Lung (tissue), 11 donors: ENCODE measurements at regions not wholly inside any gene's neighbourhood (a gene's known extent, or its start where the extent isn't known, plus 50 kb on each side); places are given as distances from the start of the nearest gene placed in this dataset.

Experiments used
- ATAC-seq: fragments of 200-7000 bp; cut with Tn5 transposase; one replicate; pipeline ENCODE4 v1.9.1; 2020; ENCODE audit warnings: moderate number of reproducible peaks; ENCODE audit not compliant: insufficient read depth, low FRiP score
- DNase-seq, 3 donors: peaks; one replicate each; pipeline ENCODE4 v3.0.0-alpha.2; 2013 to 2017
- H3K27ac ChIP-seq, 2 donors: one replicate each; pipeline ENCODE4 v1.5.1; 2013; ENCODE audit warnings: mild to moderate bottlenecking in 2 of 2, moderate library complexity in 2 of 2, control low read depth in 1 of 2, inconsistent platforms in 1 of 2, low read depth in 1 of 2, low read length in 1 of 2
- H3K27me3 ChIP-seq, 3 donors: one replicate each; pipeline ENCODE4 v1.5.1; 2013; ENCODE audit warnings: low read length in 2 of 3; ENCODE audit not compliant: control insufficient read depth in 3 of 3, insufficient read depth in 3 of 3
- H3K36me3 ChIP-seq, 4 donors: one replicate each; pipeline ENCODE4 v1.5.1; 2013; ENCODE audit warnings: low read length in 4 of 4, mild to moderate bottlenecking in 1 of 4, moderate library complexity in 1 of 4; ENCODE audit not compliant: control insufficient read depth in 4 of 4, insufficient read depth in 4 of 4
- H3K4me1 ChIP-seq, 5 donors: one replicate each; pipeline ENCODE4 v1.5.1; 2013; ENCODE audit warnings: low read length in 5 of 5, mild to moderate bottlenecking in 2 of 5, moderate library complexity in 1 of 5; ENCODE audit not compliant: control insufficient read depth in 5 of 5, insufficient read depth in 5 of 5
- H3K4me3 ChIP-seq: one replicate; pipeline ENCODE4 v1.5.1; 2013; ENCODE audit warnings: mild to moderate bottlenecking, control low read depth, moderate library complexity
- H3K9ac ChIP-seq, 2 donors: one replicate each; pipeline ENCODE4 v1.5.1; 2013; ENCODE audit warnings: low read length in 2 of 2, control low read depth in 1 of 2; ENCODE audit not compliant: insufficient read depth in 1 of 2
- H3K9me3 ChIP-seq, 4 donors: one replicate each; pipeline ENCODE4 v1.5.1; 2013; ENCODE audit warnings: low read length in 3 of 4, mild to moderate bottlenecking in 1 of 4, moderate library complexity in 1 of 4; ENCODE audit not compliant: control insufficient read depth in 4 of 4, insufficient read depth in 3 of 4
- CTCF ChIP-seq: IDR thresholded peaks from 2 replicates; pipeline ENCODE4 v1.5.1; 2012; ENCODE audit warnings: mild to moderate bottlenecking; ENCODE audit errors: control extremely low read depth, extremely low read depth
- WGBS, 2 donors: extraction: QIAGEN DNeasy Blood & Tissue Kit; methylation state at CpG; one replicate each; pipeline ENCODE4 v1.1.7; 2013; 5-methylcytosine and 5-hydroxymethylcytosine counted together
- donor health status: control.
- donor health status: control.
- donor health status: Bipolar disorder and iron deficiency.
- donor health status: healthy.
- donor health status: DM: yes; HTN: yes; CAD: no.

DNA sequence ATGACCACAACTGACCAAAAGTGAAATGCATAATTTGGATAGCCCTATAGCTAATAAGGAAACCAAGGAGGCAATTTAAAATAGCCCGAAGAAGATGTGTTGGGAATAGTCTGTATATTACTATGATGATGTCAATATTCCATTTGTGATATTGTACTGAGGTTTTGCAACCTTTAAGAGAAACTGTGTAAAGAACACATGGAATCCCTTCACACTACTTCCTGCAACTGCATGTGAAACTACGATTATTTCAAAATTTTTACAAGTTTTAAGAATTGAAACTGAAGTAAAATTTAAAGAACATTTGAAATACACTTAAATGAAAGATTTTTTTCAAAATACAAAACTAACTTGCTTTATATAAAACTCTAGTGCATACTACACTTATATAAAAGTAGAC lies 504.3 kb upstream of the ID2 start:
- H3K27ac ChIP-seq: no peak overlapping the region
- ATAC-seq (no peak), DNase-seq (no peak)
- peaks cover 0 to 4% (median 0%) of the 10 kb centered on the region in 5 donors for H3K4me1 ChIP-seq
- 67 to 76% methylated on average over 2 of the region's 2 CpGs for WGBS, 2 donors
- H3K9me3 ChIP-seq: peaks cover 0 to 6% (median 0%) of the 10 kb centered on the region in 4 donors
- TF ChIP-seq CTCF: no peak
- H3K36me3 ChIP-seq: no peaks in the 10 kb centered on the region
- no peak overlapping the region for H3K4me3 ChIP-seq
- no peaks in the 10 kb centered on the region for H3K27me3 ChIP-seq
- H3K9ac ChIP-seq: no peak overlapping the region

- TF ChIP-seq CTCF: no peak
- 84 to 89% methylated on average over 7 of the region's 7 CpGs for WGBS, 2 donors
- Histone ChIP-seq H3K4me3 (no peak overlapping the region), H3K9me3 (peaks cover 0 to 3% (median 0%) of the 10 kb centered on the region in 4 donors), H3K27ac (no peak overlapping the region), H3K9ac (no peak overlapping the region), H3K4me1 (peaks cover 0 to 4% (median 0%) of the 10 kb centered on the region in 5 donors), H3K36me3 (no peaks in the 10 kb centered on the region), H3K27me3 (no peaks in the 10 kb centered on the region)
- no peak for DNase-seq
- ATAC-seq: no peak
Measured at GRCh38 chr2:8178911-8179310, 502.9 kb upstream of the ID2 start.

DNA sequence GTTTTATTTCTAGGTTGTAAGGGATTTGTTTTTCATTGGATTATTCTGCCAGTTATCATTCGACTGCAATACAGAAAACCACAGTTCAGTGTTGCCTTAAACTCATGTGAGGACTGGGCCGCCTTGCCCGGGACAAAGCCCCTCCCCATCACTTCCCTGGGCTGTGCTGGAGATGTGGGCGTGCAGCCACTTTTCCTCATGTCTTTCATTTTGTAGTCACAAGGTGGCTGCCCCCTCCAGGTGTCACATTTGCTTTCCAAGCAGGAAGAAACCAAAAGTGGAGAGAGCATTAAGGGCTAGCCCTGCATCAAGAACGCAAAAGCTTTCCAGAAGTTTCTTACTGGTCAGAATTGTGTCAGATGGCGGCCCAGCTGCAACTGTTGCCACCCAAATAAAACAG lies 492.5 kb upstream of the ID2 start:
- WGBS, 2 donors: 90 to 94% methylated on average over 6 of the region's 6 CpGs
- Histone ChIP-seq H3K4me1 (peaks cover 0 to 10% (median 0%) of the 10 kb centered on the region in 5 donors), H3K27ac (no peak overlapping the region), H3K36me3 (no peaks in the 10 kb centered on the region), H3K27me3 (no peaks in the 10 kb centered on the region), H3K9me3 (no peaks in the 10 kb centered on the region), H3K4me3 (no peak overlapping the region), H3K9ac (no peak overlapping the region)
- no peak for TF ChIP-seq CTCF
- ATAC-seq: no peak
- no peak for DNase-seq

- ATAC-seq: no peak
- TF ChIP-seq CTCF: no peak
Measured at GRCh38 chr2:8190279-8190678, 491.6 kb upstream of the ID2 start.

More at GRCh38 chr2:8190279-8190678, 491.6 kb upstream of the ID2 start:
- no peak overlapping the region for H3K27ac ChIP-seq
- H3K27me3 ChIP-seq: no peaks in the 10 kb centered on the region
- no peak for DNase-seq
- H3K4me1 ChIP-seq: peaks cover 0 to 10% (median 0%) of the 10 kb centered on the region in 5 donors
- no peak overlapping the region for H3K9ac ChIP-seq
- 55 to 59% methylated on average over 1 of the region's 1 CpG for WGBS, 2 donors
- H3K4me3 ChIP-seq: no peak overlapping the region
- H3K36me3 ChIP-seq: no peaks in the 10 kb centered on the region
- no peaks in the 10 kb centered on the region for H3K9me3 ChIP-seq
